HL-60 (cell line): ENCODE measurements at regions not wholly inside any gene's neighbourhood (a gene's known extent, or its start where the extent isn't known, plus 50 kb on each side); places are given as distances from the start of the nearest gene placed in this dataset.

Experiments used
- DNase-seq, 2 experiments: peaks; one replicate each; pipeline ENCODE4 v3.0.0-alpha.2; 2010 to 2020; ENCODE audit warnings: low read depth in 1 of 2, low spot score in 1 of 2
- H3K27ac ChIP-seq: fragments of 250-450 bp; sonication (Bioruptor Pico); replicated peaks from 2 replicates; pipeline ENCODE4 v1.5.1; 2020; ENCODE audit warnings: mild to moderate bottlenecking, moderate library complexity
- H3K27me3 ChIP-seq: fragments of 250-450 bp; sonication (Bioruptor Pico); 2 replicates; pipeline ENCODE4 v1.5.1; 2021; ENCODE audit warnings: mild to moderate bottlenecking, moderate library complexity; ENCODE audit not compliant: insufficient read depth, poor library complexity, severe bottlenecking
- H3K4me3 ChIP-seq: replicated peaks from 2 replicates; pipeline ENCODE4 v1.5.1; 2011; ENCODE audit warnings: mild to moderate bottlenecking, control low read depth, low read length; ENCODE audit not compliant: insufficient read depth
- GABPA ChIP-seq: IDR thresholded peaks from 2 replicates; pipeline ENCODE4 v1.6.1; 2012; ENCODE audit warnings: low read depth
- POLR2AphosphoS5 ChIP-seq: IDR thresholded peaks from 2 replicates; pipeline ENCODE4 v1.6.1; 2012; ENCODE audit warnings: low read depth
- SPI1 ChIP-seq: IDR thresholded peaks from 2 replicates; pipeline ENCODE4 v1.6.1; 2012; ENCODE audit warnings: low read depth, mild to moderate bottlenecking, borderline replicate concordance
- TF ChIP-seq, protein P1 (sequence below): IDR thresholded peaks from one replicate; pipeline ENCODE4 v1.5.1; 2011; ENCODE audit warnings: low read length, control low read depth, inconsistent platforms; ENCODE audit not compliant: insufficient read depth
- TF ChIP-seq, protein P2 (sequence below): IDR thresholded peaks from 2 replicates; pipeline ENCODE4 v1.6.1; 2012; ENCODE audit warnings: low read depth; ENCODE audit not compliant: insufficient replicate concordance

DNA sequence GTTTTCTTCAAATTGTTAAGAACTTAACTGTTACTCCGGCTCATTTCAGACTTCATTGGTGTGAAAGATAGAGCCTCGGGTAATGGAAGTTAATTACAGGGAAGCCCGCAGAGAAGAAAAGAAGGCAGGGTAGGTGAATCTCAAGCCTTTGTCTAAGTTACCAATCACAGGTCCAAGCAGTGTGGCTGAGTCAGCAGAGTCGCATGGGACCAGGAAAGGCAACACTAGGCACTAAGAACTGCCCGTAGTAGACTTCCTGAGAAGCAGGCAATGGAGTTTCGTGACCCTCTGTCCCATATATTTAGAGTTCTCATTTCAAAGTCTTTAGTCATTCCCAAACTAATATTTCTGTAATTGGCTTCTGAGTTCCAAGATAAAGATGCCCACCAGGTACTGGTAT lies 122.9 kb upstream of the STT3B start:
- H3K27me3 ChIP-seq: no peaks in the 10 kb centered on the region
- no peak for DNase-seq
- H3K4me3 ChIP-seq: no peak overlapping the region
- no peak overlapping the region for H3K27ac ChIP-seq
- TF ChIP-seq, protein P1, sequence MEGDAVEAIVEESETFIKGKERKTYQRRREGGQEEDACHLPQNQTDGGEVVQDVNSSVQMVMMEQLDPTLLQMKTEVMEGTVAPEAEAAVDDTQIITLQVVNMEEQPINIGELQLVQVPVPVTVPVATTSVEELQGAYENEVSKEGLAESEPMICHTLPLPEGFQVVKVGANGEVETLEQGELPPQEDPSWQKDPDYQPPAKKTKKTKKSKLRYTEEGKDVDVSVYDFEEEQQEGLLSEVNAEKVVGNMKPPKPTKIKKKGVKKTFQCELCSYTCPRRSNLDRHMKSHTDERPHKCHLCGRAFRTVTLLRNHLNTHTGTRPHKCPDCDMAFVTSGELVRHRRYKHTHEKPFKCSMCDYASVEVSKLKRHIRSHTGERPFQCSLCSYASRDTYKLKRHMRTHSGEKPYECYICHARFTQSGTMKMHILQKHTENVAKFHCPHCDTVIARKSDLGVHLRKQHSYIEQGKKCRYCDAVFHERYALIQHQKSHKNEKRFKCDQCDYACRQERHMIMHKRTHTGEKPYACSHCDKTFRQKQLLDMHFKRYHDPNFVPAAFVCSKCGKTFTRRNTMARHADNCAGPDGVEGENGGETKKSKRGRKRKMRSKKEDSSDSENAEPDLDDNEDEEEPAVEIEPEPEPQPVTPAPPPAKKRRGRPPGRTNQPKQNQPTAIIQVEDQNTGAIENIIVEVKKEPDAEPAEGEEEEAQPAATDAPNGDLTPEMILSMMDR: no peak
- no peak for TF ChIP-seq SPI1
- no peak for TF ChIP-seq POLR2AphosphoS5
- TF ChIP-seq GABPA: no peak
- TF ChIP-seq, protein P2, sequence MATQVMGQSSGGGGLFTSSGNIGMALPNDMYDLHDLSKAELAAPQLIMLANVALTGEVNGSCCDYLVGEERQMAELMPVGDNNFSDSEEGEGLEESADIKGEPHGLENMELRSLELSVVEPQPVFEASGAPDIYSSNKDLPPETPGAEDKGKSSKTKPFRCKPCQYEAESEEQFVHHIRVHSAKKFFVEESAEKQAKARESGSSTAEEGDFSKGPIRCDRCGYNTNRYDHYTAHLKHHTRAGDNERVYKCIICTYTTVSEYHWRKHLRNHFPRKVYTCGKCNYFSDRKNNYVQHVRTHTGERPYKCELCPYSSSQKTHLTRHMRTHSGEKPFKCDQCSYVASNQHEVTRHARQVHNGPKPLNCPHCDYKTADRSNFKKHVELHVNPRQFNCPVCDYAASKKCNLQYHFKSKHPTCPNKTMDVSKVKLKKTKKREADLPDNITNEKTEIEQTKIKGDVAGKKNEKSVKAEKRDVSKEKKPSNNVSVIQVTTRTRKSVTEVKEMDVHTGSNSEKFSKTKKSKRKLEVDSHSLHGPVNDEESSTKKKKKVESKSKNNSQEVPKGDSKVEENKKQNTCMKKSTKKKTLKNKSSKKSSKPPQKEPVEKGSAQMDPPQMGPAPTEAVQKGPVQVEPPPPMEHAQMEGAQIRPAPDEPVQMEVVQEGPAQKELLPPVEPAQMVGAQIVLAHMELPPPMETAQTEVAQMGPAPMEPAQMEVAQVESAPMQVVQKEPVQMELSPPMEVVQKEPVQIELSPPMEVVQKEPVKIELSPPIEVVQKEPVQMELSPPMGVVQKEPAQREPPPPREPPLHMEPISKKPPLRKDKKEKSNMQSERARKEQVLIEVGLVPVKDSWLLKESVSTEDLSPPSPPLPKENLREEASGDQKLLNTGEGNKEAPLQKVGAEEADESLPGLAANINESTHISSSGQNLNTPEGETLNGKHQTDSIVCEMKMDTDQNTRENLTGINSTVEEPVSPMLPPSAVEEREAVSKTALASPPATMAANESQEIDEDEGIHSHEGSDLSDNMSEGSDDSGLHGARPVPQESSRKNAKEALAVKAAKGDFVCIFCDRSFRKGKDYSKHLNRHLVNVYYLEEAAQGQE: no peak

DNA sequence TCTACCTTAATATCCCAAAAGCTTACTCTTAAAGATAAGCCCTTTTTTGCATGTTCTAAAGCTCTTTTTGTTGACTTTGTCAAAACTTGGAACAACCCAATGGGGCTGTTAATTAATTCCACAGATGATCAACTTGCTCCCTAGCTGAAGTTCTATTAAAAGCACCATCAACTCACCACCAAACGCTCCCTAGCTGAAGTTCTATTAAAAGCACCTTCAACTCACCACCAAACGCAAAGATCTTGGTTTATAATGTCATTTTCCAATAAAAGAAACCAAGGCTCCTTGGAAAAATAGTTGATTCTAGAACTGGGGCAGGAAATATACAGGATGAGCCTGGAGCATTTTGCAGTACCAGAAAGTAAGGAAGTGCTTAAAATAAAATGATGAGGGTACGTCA lies 122.3 kb upstream of the STT3B start:
- Histone ChIP-seq H3K27me3 (no peaks in the 10 kb centered on the region), H3K4me3 (no peak overlapping the region), H3K27ac (no peak overlapping the region)
- TF ChIP-seq, protein P2: no peak
- TF ChIP-seq GABPA: no peak
- TF ChIP-seq, protein P1: no peak
- TF ChIP-seq POLR2AphosphoS5: no peak
- no peak for TF ChIP-seq SPI1
- DNase-seq: no peak

DNA sequence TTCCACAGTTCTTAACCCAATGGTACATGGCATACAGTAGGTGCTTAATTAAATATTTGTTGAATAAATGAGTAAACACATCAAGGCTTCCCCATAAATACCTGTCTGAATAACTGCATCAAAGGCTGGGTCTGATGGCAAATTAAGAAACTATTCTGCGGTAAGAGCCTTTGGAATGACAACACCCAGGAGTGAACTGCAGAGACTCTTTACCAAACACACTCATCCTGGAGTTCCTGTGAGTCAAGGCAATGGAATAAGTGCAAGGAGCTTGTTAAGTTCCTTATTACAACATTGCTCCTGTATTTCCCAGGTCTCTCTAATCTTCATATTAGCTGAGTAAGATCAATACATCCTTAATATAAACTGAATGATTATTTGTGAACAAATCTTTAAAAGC lies 119.9 kb upstream of the STT3B start:
- no peak for DNase-seq
- Histone ChIP-seq H3K27me3 (no peaks in the 10 kb centered on the region), H3K27ac (no peak overlapping the region)

More for the DNA sequence above, 119.9 kb upstream of the STT3B start:
- no peak for TF ChIP-seq GABPA
- TF ChIP-seq, protein P2: no peak
- TF ChIP-seq POLR2AphosphoS5: no peak
- TF ChIP-seq, protein P1: no peak
- TF ChIP-seq SPI1: no peak
- H3K4me3 ChIP-seq: no peak overlapping the region
